Adipocyte (in vitro differentiated cells): ENCODE measurements at regions not wholly inside any gene's neighbourhood (a gene's known extent, or its start where the extent isn't known, plus 50 kb on each side); places are given as distances from the start of the nearest gene placed in this dataset.

Source experiments
- DNase-seq: peaks from one replicate; pipeline ENCODE4 v3.0.0-alpha.2; 2015; ENCODE audit warnings: low read depth
- H3K27me3 ChIP-seq: replicated peaks from 2 replicates; pipeline ENCODE4 v1.7.0; 2013; ENCODE audit warnings: mild to moderate bottlenecking, low read length, moderate library complexity; ENCODE audit not compliant: control insufficient read depth, insufficient read depth
- H3K36me3 ChIP-seq: 2 replicates; pipeline ENCODE4 v1.7.0; 2013; ENCODE audit warnings: low read length, mild to moderate bottlenecking, moderate library complexity; ENCODE audit not compliant: control insufficient read depth, insufficient read depth, severe bottlenecking
- H3K4me1 ChIP-seq: 2 replicates; pipeline ENCODE4 v1.7.0; 2013; ENCODE audit warnings: mild to moderate bottlenecking, low read length, moderate library complexity; ENCODE audit not compliant: control insufficient read depth, insufficient read depth
- H3K4me3 ChIP-seq: 2 replicates; pipeline ENCODE4 v1.7.0; 2013; ENCODE audit warnings: mild to moderate bottlenecking, low read length, moderate library complexity
- H3K9ac ChIP-seq: 2 replicates; pipeline ENCODE4 v1.7.0; 2013; ENCODE audit warnings: mild to moderate bottlenecking, low read length, moderate library complexity
- H3K9me3 ChIP-seq: 2 replicates; pipeline ENCODE4 v1.7.0; 2013; ENCODE audit warnings: mild to moderate bottlenecking, low read length, moderate library complexity; ENCODE audit not compliant: control insufficient read depth

DNA sequence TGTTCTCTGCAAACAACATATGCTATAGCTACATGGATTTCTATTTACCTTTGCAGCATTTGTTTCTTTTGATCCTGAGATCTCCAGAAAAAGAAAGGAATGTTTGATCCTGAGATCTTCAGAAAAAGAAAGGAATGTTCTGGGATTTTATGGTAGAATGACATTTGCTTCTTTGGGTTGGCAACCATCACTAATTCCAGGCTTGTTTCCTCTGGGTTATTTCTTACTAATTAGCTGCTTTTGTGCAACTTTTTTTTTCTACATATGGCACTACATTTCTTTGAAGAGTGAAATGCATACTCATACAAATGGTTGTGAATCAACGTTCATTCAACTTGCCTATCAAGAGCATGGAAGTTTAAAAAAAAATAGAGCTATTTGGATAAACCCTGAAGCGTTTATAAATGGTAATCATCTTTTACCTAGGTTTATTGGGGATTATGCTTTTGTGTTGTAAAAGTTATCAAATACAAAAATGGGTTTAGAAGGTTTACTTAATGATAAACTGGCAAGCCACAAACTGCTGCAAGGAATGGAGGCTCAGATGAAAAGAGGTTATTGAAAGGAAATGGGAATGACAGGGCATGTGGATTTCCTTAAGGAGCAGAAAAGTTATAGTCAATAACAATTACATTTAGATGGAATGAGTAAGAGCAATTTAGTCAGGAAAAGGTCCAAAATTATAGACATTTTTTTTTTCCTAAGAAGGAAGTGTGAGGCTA is 95.6 kb upstream of the PCDH18 start:
- no peak for DNase-seq
- H3K4me3 ChIP-seq, result no peak overlapping the region
- no peaks in the 10 kb centered on the region for H3K36me3 ChIP-seq
- no peaks in the 10 kb centered on the region for H3K27me3 ChIP-seq
- peaks cover 11% of the 10 kb centered on the region for H3K4me1 ChIP-seq
- no peak overlapping the region for H3K9ac ChIP-seq
- peaks cover 3% of the 10 kb centered on the region for H3K9me3 ChIP-seq

GRCh38 chr4:137626942-137627738 is 94.8 kb upstream of the PCDH18 start:
- H3K4me3 ChIP-seq, result no peak overlapping the region
- no peaks in the 10 kb centered on the region for H3K27me3 ChIP-seq
- peaks cover 11% of the 10 kb centered on the region for H3K4me1 ChIP-seq
- no peak for DNase-seq
- H3K9ac ChIP-seq, result no peak overlapping the region
- no peaks in the 10 kb centered on the region for H3K9me3 ChIP-seq
- no peaks in the 10 kb centered on the region for H3K36me3 ChIP-seq

DNA sequence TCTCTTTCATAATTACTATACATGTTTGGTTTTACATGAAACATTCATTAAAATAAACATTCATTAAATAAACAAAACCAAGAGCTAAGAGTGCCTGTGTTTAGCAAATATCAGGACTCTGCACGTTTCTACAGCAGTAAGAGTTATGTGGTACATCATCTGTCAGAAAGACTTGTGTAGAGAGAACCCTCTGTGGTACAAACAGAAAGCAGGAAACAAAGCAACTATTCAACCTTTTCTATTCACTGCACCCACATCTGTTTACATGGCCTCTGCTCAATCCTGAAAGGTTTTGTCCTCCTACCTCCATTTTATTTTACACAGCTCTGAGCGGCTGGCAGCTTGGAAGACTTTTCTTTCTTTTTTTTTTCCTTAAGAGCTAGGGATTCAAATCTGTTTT is 90.7 kb upstream of the PCDH18 start:
- no peak for DNase-seq
- Histone ChIP-seq H3K9me3 (no peaks in the 10 kb centered on the region), H3K9ac (no peak overlapping the region), H3K4me3 (no peak overlapping the region), H3K27me3 (no peaks in the 10 kb centered on the region), H3K4me1 (peaks cover 9% of the 10 kb centered on the region), H3K36me3 (no peaks in the 10 kb centered on the region)

GRCh38 chr4:137621056-137621455 is 88.8 kb upstream of the PCDH18 start:
- Histone ChIP-seq H3K9ac (no peak overlapping the region), H3K4me3 (no peak overlapping the region), H3K4me1 (peaks cover 3% of the 10 kb centered on the region), H3K9me3 (no peaks in the 10 kb centered on the region), H3K36me3 (no peaks in the 10 kb centered on the region), H3K27me3 (no peaks in the 10 kb centered on the region)
- DNase-seq, result no peak

DNA sequence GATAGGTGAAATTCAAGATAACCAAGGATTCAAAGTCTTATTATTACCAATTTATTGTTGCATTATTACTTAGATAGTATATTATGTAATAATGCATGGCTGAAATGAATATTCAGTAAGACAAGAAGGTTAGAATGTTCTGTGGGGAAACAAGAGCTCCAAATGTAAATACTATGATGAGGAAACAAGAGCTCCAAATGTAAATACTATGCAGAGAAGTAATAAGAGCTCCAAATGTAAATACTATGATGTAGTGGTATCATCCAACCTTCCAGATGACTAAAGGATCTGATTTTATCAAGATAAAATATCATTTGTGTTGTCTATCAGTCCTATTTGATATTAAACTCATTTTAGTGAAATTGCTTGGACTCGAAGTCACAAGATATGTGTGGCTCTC is 82.2 kb upstream of the PCDH18 start:
- no peak overlapping the region for H3K9ac ChIP-seq
- H3K9me3 ChIP-seq, result no peaks in the 10 kb centered on the region
- no peaks in the 10 kb centered on the region for H3K36me3 ChIP-seq
- no peaks in the 10 kb centered on the region for H3K27me3 ChIP-seq
- no peak overlapping the region for H3K4me3 ChIP-seq
- H3K4me1 ChIP-seq, result peaks cover 28% of the 10 kb centered on the region
- DNase-seq, result no peak

DNA sequence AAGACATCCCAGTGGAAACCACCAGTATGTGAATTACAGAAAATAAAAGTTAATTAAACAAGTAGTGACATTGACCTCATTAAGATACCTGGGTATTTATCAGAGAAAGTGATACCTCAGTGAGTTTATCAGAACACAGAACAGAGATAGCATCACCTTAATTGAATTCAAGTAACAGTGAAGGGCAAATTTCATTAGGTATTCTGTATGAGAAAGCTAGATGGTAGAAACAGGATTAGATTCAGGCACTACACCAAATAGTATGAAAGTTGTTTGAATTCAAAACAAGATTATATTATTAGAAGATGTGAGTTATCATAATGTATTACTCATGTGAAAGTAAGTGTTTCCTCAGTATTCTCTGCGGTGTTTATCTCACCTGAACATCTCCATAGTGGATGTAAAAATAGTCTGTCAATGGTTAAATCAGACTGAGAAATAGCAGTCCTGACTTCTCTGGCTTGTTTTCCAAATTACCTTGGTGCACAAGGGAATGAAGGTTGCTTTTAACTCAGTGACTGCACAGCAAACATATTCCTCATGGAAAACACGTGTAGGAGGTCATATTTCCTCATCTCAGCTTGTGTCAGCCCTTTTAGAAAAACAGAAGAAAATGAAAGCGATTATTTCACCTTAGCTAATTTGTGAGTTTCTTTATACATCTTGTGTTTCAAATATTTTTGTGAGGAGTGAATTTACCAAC is 79.9 kb upstream of the PCDH18 start:
- Histone ChIP-seq H3K27me3 (no peaks in the 10 kb centered on the region), H3K9me3 (no peaks in the 10 kb centered on the region), H3K9ac (no peak overlapping the region), H3K36me3 (no peaks in the 10 kb centered on the region), H3K4me1 (peaks cover 39% of the 10 kb centered on the region), H3K4me3 (no peak overlapping the region)
- peak; percentile 43 for DNase-seq

- Histone ChIP-seq H3K36me3 (no peaks in the 10 kb centered on the region), H3K4me3 (peak overlapping the region; percentile 75), H3K9ac (peak overlapping the region; percentile 85), H3K4me1 (peaks cover 39% of the 10 kb centered on the region), H3K9me3 (no peaks in the 10 kb centered on the region), H3K27me3 (no peaks in the 10 kb centered on the region)
- peak; percentile 43 for DNase-seq
These were observed 78.7 kb upstream of the PCDH18 start for GRCh38 chr4:137610960-137611359.

DNA sequence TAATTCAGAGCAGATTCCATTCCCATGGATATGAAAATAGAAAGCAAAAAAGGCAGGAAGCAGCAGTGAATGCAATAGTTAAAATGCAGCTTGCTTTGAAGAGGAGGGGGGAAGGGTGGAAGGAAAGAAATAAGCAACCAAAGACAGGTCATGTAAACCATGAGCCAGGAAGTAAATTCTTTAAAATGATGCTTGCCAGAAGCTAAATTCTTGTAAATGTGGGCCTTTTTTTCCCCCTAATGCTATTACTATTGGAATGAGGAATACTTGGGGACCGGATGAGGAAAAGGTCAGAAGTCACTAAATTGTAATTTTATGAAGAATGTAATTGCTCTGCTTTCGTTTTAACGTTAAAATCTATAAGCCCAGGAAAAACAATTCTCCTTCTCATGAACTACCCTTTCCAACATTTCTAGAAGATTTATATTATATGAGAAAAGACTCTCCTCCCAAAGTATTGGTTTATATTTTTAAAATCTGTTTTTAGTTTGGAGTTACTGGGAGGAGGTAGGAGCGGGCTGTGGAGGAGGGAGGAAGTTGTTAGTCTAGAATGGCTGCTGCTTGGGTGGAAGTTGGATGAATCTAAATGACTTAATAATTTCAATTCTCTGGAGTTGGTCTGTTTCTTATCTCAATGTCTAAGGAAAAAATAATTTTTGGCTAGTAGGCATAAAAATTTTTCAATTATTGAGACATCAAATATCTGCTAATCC is 77.6 kb upstream of the PCDH18 start:
- H3K27me3 ChIP-seq, result no peaks in the 10 kb centered on the region
- peak overlapping the region; percentile 85 for H3K9ac ChIP-seq
- no peaks in the 10 kb centered on the region for H3K36me3 ChIP-seq
- peak overlapping the region; percentile 75 for H3K4me3 ChIP-seq
- H3K4me1 ChIP-seq, result peaks cover 39% of the 10 kb centered on the region
- peak; percentile 76 for DNase-seq
- H3K9me3 ChIP-seq, result no peaks in the 10 kb centered on the region

DNA sequence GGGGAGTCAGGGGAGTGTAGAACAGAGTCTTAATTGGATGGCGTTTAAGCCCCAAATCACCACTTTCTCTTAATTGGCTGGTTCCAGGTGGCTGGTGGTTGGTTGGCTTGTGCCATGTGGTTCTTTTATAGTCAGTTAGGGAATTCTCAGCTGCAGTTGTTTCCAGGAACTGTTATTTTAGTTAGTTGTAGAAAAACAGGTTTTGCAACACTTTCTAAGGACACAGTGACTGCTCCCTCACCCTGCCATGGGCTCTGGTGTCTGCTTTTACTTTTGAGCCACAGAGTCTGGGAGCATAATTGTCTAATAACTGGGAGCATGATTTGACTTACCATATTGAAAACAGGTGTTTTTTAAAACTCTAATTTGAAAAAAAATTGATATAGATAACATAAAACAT is 75.8 kb upstream of the PCDH18 start:
- Histone ChIP-seq H3K27me3 (no peaks in the 10 kb centered on the region), H3K4me3 (peak overlapping the region; percentile 35), H3K4me1 (peaks cover 39% of the 10 kb centered on the region), H3K9ac (peak overlapping the region; percentile 41), H3K36me3 (no peaks in the 10 kb centered on the region), H3K9me3 (no peaks in the 10 kb centered on the region)
- peak; percentile 69 for DNase-seq

GRCh38 chr4:137602436-137602835 is 70.1 kb upstream of the PCDH18 start:
- no peak for DNase-seq
- peaks cover 18% of the 10 kb centered on the region for H3K4me1 ChIP-seq
- H3K27me3 ChIP-seq, result no peaks in the 10 kb centered on the region
- no peaks in the 10 kb centered on the region for H3K36me3 ChIP-seq
- no peak overlapping the region for H3K4me3 ChIP-seq
- H3K9me3 ChIP-seq, result no peaks in the 10 kb centered on the region
- H3K9ac ChIP-seq, result no peak overlapping the region

- Histone ChIP-seq H3K36me3 (no peaks in the 10 kb centered on the region), H3K4me1 (peaks cover 17% of the 10 kb centered on the region), H3K27me3 (no peaks in the 10 kb centered on the region), H3K9me3 (no peaks in the 10 kb centered on the region), H3K4me3 (no peak overlapping the region), H3K9ac (no peak overlapping the region)
- DNase-seq, result peak; percentile 54
These were observed 69.6 kb upstream of the PCDH18 start for GRCh38 chr4:137601934-137602333.
